Stimulated activated CD8-positive, alpha-beta memory T cell treated with anti-CD3 and anti-CD28 coated beads, Interleukin-2, amount 100 ng/mL, for 48 hours (primary cell): ENCODE measurements at regions not wholly inside any gene's neighbourhood (a gene's known extent, or its start where the extent isn't known, plus 50 kb on each side); places are given as distances from the start of the nearest gene placed in this dataset.

ENCODE experiments used
- DNase-seq, 2 donors: peaks; one replicate each; pipeline ENCODE4 v3.0.0-alpha.2; 2020; ENCODE audit warnings: low read depth in 2 of 2

- DNase-seq = no peak
These were observed 197.5 kb upstream of the MAN1A1 start for GRCh38 chr6:119547024-119547423.

DNA sequence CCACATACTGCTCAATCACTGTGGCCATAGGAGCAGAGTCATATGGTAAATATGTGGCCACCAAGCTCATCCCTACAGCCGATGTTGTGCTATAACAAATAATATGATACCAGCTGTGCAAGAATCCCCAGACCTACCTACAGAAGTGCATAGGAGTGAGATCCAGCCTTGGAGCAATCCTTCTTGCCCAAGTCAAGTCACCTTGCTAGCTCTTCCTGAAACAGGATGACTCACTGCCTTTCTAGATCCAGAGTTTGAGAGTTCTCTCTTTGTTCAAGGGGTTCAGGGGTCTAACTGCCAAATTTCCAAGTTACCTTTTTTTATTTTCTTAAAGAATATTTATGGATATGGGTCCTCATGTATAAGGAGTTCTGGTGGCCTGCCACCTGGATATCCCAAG, 195.7 kb upstream of the MAN1A1 start:
- no peak for DNase-seq

- DNase-seq = no peak
These were observed 195.0 kb upstream of the MAN1A1 start for GRCh38 chr6:119544325-119545175.

GRCh38 chr6:119543332-119543731, 193.8 kb upstream of the MAN1A1 start:
- DNase-seq = no peak

- DNase-seq = no peak
These were observed 192.5 kb upstream of the MAN1A1 start for GRCh38 chr6:119542037-119542436.

DNA sequence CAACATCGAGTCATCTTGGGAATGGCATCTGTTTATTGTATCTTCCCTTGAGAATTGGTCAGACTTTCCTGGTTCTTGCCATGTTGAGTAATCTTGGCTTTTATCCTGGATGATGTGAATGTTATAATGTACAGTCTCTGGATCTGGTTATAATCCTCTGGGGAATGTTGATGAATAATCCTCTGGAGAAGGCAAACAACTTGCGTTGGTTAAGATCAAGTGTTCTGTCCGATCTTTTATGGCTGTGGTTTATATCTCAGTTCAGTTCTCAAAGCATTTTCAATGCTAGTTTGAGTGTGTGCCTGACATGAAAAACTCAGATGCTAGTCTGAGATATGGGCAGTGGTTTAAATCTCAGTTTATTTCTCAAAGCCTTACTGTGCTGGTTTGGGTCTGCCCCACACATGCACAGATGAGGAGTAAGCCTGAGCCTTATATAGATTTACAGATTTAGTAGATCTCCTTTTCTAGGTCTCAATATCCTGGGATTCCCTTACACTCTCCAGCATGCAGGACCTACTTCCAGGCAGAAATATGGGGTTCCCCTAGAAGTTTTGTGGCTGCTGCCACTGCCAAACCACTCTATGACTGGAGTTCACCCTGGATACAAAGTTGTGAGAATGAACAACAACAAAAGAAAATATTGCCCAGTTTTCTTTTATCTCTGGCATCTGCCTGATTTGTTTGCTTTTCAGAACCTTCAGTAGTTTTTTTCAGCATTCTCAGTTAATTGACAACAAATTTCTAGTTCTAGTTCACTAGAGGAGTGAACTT, 191.8 kb upstream of the MAN1A1 start:
- no peak for DNase-seq

DNA sequence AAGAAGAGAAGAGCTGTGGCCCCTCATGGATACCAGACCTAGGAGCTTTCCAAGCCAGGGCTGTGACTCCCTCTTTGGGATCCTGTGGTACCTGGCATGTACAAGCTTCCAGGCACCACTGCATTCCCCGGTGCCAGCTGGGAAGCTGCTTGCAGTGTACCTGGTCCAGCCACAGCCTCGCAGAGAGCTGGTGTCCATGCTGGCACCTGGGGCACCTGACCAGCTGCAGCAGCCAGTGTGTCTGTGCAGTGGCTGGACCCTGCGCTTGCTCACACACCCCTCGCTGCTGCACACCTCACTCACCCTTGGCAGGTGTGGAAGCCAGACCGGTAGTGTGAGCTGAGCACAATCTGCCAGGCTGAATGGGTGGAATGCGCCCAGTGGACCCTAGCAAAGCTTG, 190.9 kb upstream of the MAN1A1 start:
- no peak for DNase-seq

DNA sequence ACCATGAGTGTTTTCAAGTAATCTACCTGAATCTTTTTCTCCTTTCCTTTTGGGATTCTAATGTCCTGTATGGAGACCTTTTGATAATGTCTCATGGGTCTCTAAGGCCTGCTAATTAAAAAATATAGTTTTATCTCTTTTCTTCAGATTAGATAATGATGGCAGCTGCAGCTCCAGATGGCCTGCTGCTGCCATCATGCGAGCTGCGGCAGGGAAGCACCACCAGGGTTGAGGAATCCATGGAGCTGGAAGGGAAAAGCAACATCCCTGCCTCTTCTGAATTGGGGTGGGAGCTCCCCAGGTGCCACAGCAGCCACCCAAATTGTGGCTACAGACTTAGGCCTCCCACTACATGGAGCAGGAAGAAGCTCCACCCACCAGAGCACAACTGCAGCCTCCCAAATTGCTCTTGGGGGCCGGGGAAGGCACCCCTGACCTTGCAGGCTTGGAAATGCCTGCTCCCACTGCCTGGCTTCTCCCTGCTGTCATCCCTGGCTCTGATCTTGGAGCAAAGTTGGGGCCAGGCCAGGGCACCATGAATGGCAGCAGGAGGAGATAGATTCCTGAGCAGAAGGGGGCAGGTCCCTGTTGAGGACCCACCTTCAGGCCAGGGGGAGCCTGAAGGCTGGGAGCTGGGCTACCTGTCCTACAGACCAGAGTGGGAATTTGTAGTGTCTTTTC, 189.6 kb upstream of the MAN1A1 start:
- DNase-seq = no peak

GRCh38 chr6:119536666-119537065, 187.1 kb upstream of the MAN1A1 start:
- DNase-seq = no peak

DNA sequence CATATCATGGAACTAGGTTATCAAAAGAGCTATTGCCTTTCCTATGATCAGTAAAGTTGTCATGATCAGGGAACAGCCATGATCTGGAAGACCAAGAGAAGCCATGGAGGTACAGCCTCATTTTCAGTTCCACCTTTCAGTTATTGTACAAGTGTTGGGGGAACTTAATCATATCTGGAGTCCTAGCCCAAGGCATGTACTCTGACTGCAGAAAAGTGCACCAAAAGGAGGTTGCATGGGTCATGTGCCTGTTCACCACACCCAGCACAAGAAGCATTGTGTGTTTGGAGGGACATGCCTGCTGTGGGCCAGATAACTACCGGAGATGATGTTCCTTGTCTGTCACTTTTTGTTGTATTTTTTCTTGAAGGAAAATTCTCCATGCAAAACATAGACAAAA, 185.8 kb upstream of the MAN1A1 start:
- no peak for DNase-seq

GRCh38 chr6:119533603-119534279, 184.2 kb upstream of the MAN1A1 start:
- no peak for DNase-seq

GRCh38 chr6:119527231-119527578, 177.6 kb upstream of the MAN1A1 start:
- DNase-seq = no peak

DNA sequence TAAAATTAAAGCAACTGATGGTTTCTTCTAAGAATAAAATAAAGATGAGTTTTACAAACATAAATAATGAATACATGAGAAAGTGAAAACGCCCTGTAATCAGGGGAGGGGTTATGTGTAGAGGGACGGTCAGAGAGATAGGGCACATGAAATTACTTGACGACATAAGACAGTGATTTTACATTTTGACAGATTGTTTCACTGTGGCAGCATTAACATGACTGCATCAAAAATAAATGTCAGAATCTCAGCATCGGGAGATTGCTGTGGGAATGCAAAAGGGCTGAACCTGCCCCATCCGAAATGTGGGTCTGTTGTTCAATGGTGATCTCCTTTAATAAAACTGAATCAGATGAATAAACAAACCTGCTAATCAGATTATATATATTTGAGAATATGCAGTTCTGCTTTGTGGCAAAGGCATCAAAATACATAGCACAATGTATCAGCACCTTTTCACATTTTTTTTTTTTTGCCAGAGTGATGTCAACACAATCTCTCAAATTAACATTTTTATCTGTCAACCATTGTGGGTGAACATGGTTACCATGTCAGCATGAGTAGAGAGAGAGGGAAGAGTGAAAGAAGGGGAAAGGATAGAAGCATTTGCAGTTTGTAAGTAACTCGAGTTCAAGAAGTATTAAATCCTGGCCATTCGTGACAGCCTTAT, 177.1 kb upstream of the MAN1A1 start:
- no peak for DNase-seq

GRCh38 chr6:119524410-119524809, 174.8 kb upstream of the MAN1A1 start:
- DNase-seq = no peak

DNA sequence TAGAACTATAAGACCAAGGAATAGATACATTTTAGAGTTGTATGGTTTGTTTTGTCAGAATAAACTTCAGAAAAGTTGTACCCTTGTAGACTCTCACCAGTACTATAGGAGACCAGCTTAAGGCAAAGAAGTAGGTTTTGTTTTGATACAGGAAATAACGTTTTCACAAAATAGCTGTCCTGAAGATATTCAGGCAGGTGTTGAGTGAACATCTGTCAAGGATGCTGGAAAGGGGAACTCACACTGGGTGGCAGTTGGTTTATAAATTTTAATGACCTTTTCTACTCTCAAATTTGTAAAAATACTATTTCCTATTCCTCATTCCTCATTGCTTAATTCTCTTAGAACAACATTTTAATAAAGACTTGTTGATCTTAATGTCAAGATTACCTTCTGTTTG, 174.0 kb upstream of the MAN1A1 start:
- no peak for DNase-seq

GRCh38 chr6:119521251-119521650, 171.7 kb upstream of the MAN1A1 start:
- DNase-seq = no peak

GRCh38 chr6:119517428-119517827, 167.9 kb upstream of the MAN1A1 start:
- DNase-seq = no peak

GRCh38 chr6:119514345-119514744, 164.8 kb upstream of the MAN1A1 start:
- no peak for DNase-seq

- no peak for DNase-seq
These were observed 161.5 kb upstream of the MAN1A1 start for GRCh38 chr6:119511024-119511423.

GRCh38 chr6:119510246-119510645, 160.7 kb upstream of the MAN1A1 start:
- DNase-seq = no peak

GRCh38 chr6:119506631-119507174, 157.1 kb upstream of the MAN1A1 start:
- no peak for DNase-seq
